ENCODE measurements at regions not wholly inside any gene's neighbourhood (a gene's known extent, or its start where the extent isn't known, plus 50 kb on each side); places are given as distances from the start of the nearest gene placed in this dataset.
"Not testable (repeated sequence)": the region's sequence is repeated elsewhere in the genome, so short reads cannot be mapped to it uniquely, and the experiment has no call there.

- no peak for DNase-seq
- H3K36me3 ChIP-seq: no peaks in the 10 kb centered on the region
- H3K4me3 ChIP-seq (ENCODE audit: low read depth, low read length): no peak overlapping the region
- no peak for TF ChIP-seq CTCF (IDR thresholded peaks at IDR 0.05; ENCODE audit: low read depth, low read length)
- no peaks in the 10 kb centered on the region for H3K9me3 ChIP-seq (ENCODE audit: severe bottlenecking)
- no peak overlapping the region for H3K27ac ChIP-seq
- no peaks in the 10 kb centered on the region for H3K27me3 ChIP-seq (ENCODE audit: insufficient read depth, low read depth, severe bottlenecking)
These were observed 65.9 kb upstream of the ACTR3 start for GRCh38 chr2:113823716-113824595.

DNA sequence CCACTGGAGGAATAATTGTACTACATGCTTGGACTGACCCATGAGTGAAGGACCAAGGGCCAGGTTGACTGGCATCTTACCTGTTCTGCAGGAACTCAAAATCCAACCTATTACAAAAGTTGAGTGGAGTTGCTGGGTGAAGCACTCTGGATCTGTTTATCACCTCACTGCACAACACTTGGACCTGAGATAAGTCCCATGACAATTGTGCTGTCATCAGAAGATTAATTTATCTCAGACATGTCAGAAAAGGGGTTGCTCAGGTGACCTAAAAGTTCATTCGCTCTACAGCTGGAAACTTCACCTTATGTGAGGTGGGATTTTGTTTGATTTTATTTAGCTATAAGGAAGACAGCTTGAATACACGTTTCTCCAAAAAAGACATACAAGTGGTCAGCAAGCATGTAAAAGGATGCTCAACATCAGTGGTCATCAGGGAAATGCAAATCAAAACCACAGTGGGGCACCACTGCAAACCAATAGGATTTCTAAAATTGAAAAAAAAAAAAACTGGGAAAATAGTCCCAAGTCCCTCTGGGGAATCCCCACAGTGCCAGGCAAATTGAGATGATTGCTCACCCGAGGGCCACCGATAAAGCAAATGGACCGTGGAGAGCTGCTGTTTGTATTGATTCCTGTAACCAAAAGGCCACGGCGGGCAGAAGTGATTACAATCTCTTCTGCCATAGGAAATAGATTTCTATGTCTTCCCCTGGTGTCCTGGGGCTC lies 65.8 kb upstream of the SLC35F5 start:
- H3K4me3 ChIP-seq (ENCODE audit: low read depth, low read length): no peak overlapping the region
- no peaks in the 10 kb centered on the region for H3K9me3 ChIP-seq (ENCODE audit: severe bottlenecking)
- no peak overlapping the region for H3K27ac ChIP-seq
- no peak for TF ChIP-seq CTCF (IDR thresholded peaks at IDR 0.05; ENCODE audit: low read depth, low read length)
- no peak for DNase-seq
- no peaks in the 10 kb centered on the region for H3K36me3 ChIP-seq
- no peaks in the 10 kb centered on the region for H3K27me3 ChIP-seq (ENCODE audit: insufficient read depth, low read depth, severe bottlenecking)

GRCh38 chr2:113818382-113818951 lies 62.0 kb upstream of the SLC35F5 start:
- Histone ChIP-seq H3K4me3 (ENCODE audit: low read depth, low read length) (0 out of 2 replicates have a peak overlapping the region, but pooled peaks have one; percentile 2), H3K9me3 (ENCODE audit: severe bottlenecking) (no peaks in the 10 kb centered on the region), H3K27me3 (ENCODE audit: insufficient read depth, low read depth, severe bottlenecking) (no peaks in the 10 kb centered on the region), H3K27ac (no peak overlapping the region), H3K36me3 (no peaks in the 10 kb centered on the region)
- TF ChIP-seq CTCF (IDR thresholded peaks at IDR 0.05; ENCODE audit: low read depth, low read length): no peak
- DNase-seq: peak; percentile 54

GRCh38 chr2:113813396-113813795 lies 57.0 kb upstream of the SLC35F5 start:
- not testable (repeated sequence) for DNase-seq; H3K4me3 ChIP-seq (ENCODE audit: low read depth, low read length); H3K27ac ChIP-seq; H3K27me3 ChIP-seq (ENCODE audit: insufficient read depth, low read depth, severe bottlenecking); H3K36me3 ChIP-seq; H3K9me3 ChIP-seq (ENCODE audit: severe bottlenecking)

DNA sequence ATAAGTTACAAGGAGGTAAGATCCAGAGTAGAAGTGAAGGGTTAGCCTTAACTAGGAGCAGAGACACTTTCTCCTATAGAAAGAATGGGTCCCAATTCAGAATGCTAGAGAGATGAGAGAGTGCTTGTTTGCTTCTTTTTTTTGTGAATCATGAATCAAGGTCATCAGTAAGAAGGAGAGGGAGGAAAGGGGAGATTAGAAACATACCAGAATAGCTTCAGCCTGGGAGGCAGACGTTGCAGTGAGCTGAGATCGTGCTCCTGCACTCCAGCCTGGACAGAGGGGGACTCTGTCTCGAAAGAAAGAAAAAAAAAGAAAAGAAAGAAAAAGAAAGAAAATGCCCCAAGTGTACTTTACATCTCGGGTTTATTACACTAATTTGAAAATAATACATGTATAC lies 55.8 kb upstream of the SLC35F5 start:
- no peaks in the 10 kb centered on the region for H3K36me3 ChIP-seq
- no peak for DNase-seq
- no peak overlapping the region for H3K4me3 ChIP-seq (ENCODE audit: low read depth, low read length)
- H3K27ac ChIP-seq: no peak overlapping the region
- peaks cover 5% of the 10 kb centered on the region for H3K9me3 ChIP-seq (ENCODE audit: severe bottlenecking)
- H3K27me3 ChIP-seq (ENCODE audit: insufficient read depth, low read depth, severe bottlenecking): no peaks in the 10 kb centered on the region
- TF ChIP-seq CTCF (IDR thresholded peaks at IDR 0.05; ENCODE audit: low read depth, low read length): no peak

DNA sequence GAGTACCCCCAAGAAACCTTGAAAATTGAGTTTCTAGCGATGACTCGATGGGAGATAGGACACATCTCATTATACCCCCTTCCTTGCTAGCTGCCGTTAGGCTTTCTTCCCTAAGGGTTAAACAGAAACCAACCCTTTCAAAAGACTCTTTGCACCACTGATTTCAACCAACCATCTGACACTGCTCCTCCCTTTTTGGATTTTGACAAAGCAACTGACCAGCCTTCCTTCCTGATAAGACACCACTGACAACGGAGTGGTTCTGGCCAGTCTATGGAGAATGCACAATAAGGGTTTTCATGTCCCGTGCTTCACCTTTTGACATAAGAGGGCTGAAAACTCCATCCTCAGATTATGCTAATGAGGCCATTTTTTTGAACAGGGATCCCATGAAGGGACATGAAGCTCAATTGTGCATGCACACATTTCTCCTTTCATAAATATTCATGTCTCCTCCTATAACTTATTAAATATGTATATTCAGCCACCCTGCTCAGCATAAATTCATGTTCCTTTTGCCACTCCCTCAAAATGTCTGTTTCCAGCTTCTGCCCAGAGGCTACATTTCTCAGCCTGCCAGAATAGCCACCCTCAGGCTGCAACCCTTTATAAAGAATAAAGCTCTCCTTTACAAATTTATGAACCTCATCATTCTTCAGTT lies 52.8 kb upstream of the SLC35F5 start:
- Histone ChIP-seq H3K27me3 (ENCODE audit: insufficient read depth, low read depth, severe bottlenecking) (no peaks in the 10 kb centered on the region), H3K36me3 (no peaks in the 10 kb centered on the region), H3K9me3 (ENCODE audit: severe bottlenecking) (peaks cover 5% of the 10 kb centered on the region), H3K4me3 (ENCODE audit: low read depth, low read length) (no peak overlapping the region), H3K27ac (no peak overlapping the region)
- no peak for TF ChIP-seq CTCF (IDR thresholded peaks at IDR 0.05; ENCODE audit: low read depth, low read length)
- DNase-seq: no peak
